GM13976 (cell line): ENCODE measurements at regions not wholly inside any gene's neighbourhood (a gene's known extent, or its start where the extent isn't known, plus 50 kb on each side); places are given as distances from the start of the nearest gene placed in this dataset.

Experiments used
- DNase-seq: peaks from one replicate; pipeline ENCODE4 v3.0.0; 2012; ENCODE audit warnings: low spot score
- CTCF ChIP-seq: IDR thresholded peaks from 2 replicates; pipeline ENCODE4 v1.5.1; 2012; ENCODE audit warnings: borderline replicate concordance, mild to moderate bottlenecking; ENCODE audit not compliant: insufficient read depth; ENCODE audit errors: extremely low read depth, missing control alignments, control extremely low read depth
- in situ Hi-C: fragments of 300-500 bp; cut with MboI; formaldehyde crosslinking; loops from one replicate; pipeline ENCODE4 v1.12.0; 2022; ENCODE audit warnings: low sequenced_read_pairs, mixed read lengths, inconsistent platforms; ENCODE audit not compliant: unreplicated experiment

DNA sequence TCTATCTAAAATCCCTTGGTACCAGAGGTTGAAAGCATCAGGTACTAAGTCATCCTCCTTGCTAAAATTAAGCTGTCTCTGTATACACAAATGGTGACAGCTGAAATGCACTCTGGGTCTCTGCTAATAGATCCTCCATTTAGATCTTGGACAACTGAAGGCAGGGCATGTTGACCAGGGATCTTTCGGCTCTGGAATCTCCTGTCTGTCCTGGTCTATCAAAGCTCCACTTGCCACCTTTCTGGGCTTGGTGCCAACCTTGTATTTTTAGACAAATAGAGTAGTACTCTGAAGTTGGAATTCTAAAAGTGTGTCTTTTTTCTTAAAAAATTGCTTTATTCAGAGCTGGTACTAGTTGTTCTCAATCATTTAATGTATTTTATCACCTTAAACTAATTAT is 135.2 kb upstream of the HMHB1 start:
- in situ Hi-C loops: no loop called here
- no peak for TF ChIP-seq CTCF
- no peak for DNase-seq

- DNase-seq: no peak
- no peak for TF ChIP-seq CTCF
- in situ Hi-C loops: no loop called here
Measured at GRCh38 chr5:143674469-143674786, 137.5 kb upstream of the HMHB1 start.

- in situ Hi-C loops: no loop called here
- no peak for DNase-seq
- TF ChIP-seq CTCF: no peak
Measured at GRCh38 chr5:143673676-143674468, 138.1 kb upstream of the HMHB1 start.

GRCh38 chr5:143672806-143673205 is 139.2 kb upstream of the HMHB1 start:
- no peak for DNase-seq
- in situ Hi-C loops: no loop called here

DNA sequence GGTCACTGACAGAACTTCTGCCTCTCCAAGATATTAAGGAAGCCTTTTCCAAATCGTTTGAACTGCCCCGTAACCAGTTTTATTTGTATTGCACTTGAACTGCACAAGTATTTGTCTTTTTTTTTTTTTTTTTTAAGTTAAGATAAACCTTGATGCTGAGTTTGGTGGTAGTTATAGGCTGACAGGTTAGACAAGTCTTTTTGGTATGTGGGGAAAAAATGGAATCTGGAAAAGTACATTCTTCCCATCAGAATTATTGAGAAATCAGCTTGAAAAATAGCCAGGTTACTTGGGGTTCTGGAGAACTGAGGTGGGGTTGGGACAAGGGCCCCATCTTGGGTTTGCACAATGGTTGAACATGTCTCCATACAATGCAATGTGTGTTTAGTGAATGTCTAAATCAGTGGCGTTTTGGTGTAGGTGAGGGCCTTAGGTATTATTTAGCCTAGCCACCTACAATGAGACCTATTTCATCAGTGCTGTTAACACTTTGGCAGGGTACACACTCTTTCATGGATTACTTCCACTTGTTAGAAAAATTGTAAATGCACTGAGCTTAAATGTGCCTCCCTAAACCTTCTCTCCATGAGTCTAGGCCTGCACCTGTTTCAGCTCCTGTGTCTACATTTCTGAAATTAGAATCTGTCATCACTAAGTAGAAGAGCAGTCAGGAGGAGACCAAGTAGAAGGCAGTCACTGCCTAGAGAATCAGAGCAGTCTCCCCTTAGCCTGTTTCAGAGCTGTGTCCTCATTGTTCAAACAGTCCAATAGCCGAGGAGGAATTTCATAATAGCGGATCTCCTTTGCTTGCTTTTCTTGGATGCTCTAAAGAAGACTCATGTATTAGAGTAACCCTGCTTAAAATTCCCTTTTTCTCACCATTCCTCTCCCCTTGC is 140.0 kb upstream of the HMHB1 start:
- TF ChIP-seq CTCF: no peak
- in situ Hi-C loops: no loop called here
- DNase-seq: no peak

More at GRCh38 chr5:143672806-143673205, 139.2 kb upstream of the HMHB1 start:
- TF ChIP-seq CTCF: no peak

DNA sequence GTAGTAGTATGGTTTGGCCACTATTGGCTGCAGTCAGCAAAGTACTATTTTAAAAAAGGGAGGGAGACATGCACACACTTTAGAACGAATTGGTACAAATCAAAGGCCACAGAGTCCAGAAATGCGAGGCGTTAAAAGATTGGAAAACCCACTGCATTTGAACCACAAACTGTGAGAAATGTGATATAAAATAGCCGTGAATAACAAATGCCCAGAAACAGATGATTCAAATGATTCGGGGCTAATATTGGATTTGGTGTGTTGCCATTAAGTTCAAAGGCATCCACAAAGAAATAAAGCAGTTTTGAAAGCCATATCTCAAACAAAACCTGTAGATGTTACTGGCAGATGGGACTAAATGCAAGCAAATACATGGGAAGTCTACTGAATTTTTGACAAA is 140.9 kb upstream of the HMHB1 start:
- TF ChIP-seq CTCF: no peak
- DNase-seq: no peak
- in situ Hi-C loops: no loop called here
